ENCODE measurements at regions not wholly inside any gene's neighbourhood (a gene's known extent, or its start where the extent isn't known, plus 50 kb on each side); places are given as distances from the start of the nearest gene placed in this dataset.

- TF ChIP-seq CTCF (IDR thresholded peaks at IDR 0.05) (no peak), POLR2AphosphoS5 (IDR thresholded peaks at IDR 0.05) (no peak), EP300 (IDR thresholded peaks at IDR 0.05) (no peak)
These were observed 238.8 kb downstream of the ZNF608 start for GRCh38 chr5:124507688-124508087.
